ENCODE measurements at regions not wholly inside any gene's neighbourhood (a gene's known extent, or its start where the extent isn't known, plus 50 kb on each side); places are given as distances from the start of the nearest gene placed in this dataset.
"Not testable (repeated sequence)": the region's sequence is repeated elsewhere in the genome, so short reads cannot be mapped to it uniquely, and the experiment has no call there.

DNA sequence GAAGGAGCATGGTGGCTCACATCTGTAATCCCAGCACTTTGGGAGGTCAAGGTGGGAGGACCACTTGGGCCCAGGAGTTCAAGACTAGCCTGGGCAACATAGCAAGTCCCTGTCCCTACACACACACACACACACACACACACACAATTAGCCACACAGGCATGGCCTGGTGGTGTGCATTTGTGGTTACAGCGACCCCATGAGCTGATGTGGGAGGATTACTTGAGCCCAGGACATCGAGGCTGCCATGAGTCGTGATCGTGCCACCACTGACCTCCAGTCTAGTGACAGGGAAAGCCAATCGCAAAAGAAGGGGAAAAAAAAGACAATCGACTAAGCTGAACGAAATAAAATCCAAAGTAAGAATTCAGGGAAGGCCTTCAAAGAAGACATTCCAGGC, 67.9 kb downstream of the TBX3 start:
- DNase-seq: no peak

DNA sequence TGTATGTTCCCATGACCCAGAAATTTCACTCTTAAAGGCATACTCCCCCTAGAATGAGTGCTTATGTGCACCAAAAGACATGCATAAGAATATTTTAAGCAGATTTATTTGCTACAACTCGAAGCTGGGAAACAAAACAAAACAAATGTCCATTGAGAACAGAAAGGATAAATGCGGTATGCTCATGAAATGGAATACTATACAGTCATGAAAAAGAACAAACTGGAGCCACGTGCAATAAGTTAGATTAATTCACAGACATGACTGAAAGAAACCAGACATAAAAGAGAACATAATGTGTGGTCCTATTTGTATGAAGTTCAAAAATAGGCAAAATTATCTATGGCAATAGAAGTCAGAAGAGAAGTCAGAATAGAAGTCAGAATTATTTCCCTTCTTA, 69.9 kb downstream of the TBX3 start:
- no peak for DNase-seq

DNA sequence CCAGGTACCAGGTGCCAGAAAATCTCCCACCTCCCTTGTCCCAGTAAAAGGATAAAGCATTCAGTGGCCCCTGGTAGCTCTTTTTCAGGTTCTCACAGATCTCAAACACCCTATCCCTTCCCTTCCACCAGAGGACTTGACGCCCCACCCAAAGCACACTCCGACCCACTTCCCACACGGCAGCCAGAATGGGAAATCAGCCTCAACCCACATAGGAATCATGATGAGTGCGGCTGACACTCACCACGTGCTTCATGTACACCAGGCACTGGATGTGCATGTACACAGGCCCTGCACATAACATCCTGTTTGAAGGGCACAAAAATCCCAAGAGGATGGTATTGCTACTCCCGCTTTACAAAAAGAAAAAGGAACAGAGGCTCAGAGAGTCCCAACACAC, 71.9 kb downstream of the TBX3 start:
- no peak for DNase-seq

DNA sequence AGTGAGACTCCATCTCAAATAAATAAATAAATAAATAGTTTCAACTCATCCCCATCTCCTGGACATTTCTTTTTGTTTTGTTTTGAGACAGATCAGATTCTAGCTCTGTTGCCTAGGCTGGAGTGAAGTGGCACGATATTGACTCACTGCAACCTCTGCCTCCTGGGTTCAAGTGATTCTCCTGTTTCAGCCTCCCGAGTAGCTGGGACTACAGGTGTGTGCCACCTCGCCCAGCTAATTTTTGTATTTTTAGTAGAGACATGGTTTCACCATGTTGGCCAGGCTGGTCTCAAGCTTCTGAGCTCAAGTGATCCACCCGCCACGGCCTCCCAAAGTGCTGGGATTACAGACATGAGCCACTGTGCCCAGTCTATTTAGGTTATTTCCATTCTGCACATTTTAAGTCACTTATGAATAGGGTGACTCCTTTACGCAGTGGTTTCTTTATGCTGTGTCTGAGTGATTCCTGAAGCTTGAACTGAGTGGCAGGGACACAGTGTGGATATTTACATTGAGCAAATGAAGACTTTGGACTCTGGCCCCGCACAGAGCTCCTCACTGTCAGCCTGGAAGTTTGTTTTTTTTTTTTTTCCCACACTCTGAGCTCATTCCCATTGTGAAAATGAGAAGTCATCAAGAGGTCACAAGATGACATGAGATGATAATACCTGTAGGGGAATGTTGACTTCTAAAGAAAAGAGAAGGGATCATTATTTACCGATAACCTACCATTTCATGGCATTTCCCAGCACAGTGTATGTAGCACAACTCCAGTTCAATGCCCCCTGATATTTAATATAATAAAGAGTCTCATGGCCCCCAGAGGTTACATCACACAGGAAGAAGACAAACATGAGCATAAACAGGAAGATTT, 72.6 kb downstream of the TBX3 start:
- DNase-seq: no peak

DNA sequence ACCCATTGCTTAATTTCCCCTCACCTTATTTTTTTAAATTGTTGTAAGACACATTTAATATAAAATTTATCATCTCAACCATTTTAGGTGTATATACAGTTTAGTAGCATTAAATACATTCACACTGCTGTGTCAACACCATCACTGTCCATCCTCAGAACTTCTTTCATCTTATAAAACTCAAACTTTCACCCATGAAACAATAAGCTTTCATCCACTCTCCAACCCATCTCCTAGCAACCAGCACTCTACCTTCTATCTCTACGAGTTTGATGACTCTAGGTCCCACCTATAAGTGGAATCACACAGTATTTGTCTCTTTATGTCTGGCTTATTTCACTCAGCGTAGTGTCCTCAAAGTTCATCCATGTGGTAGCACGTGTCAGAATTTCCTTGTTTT, 75.5 kb downstream of the TBX3 start:
- no peak for DNase-seq

DNA sequence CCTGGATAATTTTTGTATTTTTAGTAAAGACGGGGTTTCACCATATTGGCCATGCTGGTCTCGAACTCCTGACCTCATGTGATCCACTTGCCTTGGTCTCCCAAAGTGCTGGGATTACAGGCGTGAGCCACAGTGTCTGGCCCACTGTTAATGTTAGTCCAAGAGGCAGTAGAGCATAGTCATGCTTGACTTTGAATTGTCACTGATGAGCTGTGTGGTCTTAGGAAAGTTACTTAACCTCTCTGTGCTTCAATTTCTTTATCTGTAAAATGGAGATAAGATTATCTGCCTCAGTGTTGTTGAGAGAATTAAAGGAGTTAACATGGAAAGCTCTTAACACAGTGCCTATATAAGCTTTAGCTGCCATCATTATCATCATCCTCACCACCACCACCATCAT, 78.1 kb downstream of the TBX3 start:
- DNase-seq: no peak

DNA sequence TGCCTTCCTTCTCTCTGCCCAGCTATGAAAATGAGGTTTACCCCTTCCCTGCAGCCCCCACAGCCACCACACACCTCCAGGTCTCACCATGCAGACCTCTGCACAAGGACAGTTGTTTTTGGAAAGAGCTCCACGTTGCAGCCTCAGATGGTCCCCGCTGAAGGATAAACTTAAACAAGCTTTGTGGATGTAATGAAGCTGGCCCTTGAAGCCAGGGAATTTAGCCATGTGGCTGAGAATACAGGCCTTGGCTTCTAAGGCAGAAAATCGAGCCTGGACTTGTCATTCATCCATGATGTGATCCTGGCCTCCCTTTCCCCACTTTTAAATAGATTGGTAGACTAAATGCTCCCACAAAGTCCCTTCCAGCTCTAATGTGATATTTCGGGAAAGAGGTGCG, 79.4 kb downstream of the TBX3 start:
- DNase-seq: no peak

DNA sequence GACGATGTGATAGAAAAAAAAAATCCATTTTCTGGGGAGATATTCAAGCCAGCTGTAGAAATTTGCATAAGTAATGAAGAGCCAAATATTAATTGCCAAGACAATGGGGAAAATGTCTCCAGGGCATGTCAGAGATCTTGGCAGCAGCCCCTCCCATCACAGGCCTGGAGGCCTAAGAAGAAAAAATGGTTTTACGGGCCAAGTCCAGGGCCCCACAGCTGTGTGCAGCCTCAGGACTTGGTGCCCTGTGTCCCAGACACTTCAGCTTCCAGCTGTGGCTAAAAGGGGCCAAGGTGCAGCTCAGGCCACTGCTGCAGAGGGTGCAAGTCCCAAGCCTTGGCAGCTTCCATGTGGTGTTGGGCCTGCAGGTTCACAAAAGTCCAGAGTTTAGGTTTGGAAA, 83.4 kb downstream of the TBX3 start:
- not testable (repeated sequence) for DNase-seq

DNA sequence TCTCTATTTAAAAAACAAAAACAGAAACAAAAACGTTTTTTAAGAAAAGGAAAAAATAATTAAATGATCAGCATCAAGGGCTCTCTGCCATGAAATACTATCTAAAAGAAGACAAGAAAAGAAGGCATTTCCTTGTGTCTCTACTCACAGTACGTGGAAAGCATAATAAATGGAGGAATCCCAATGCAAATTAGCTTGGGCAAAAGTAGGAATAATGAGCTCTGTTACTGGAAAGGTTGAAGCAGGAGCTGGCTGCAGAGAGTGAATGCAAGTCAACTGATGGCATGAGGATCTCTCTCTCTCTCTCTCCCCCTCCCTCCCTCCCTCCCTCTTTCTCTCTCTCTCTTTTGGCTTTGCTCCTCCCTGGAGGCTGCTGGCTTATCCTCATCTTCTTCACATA, 85.9 kb downstream of the TBX3 start:
- DNase-seq: no peak

DNA sequence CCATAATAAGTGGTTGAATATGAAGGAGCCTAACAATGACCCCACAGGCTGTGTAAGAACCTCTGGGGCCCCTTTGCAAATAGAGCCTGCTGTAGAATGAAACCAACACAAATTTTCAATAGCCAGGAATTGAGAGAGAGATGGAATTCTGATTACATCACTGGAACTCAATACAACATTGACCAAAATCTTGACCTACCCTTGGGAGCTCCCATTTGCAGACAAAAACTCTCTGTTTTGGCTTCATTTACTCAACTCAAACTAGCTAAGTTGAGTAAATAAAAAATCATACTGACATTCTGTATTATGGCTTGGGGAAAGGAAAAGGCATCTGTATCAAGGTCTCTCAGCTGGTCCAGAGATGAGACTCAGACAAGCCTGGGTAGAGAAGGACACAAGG, 91.0 kb downstream of the TBX3 start:
- no peak for DNase-seq

DNA sequence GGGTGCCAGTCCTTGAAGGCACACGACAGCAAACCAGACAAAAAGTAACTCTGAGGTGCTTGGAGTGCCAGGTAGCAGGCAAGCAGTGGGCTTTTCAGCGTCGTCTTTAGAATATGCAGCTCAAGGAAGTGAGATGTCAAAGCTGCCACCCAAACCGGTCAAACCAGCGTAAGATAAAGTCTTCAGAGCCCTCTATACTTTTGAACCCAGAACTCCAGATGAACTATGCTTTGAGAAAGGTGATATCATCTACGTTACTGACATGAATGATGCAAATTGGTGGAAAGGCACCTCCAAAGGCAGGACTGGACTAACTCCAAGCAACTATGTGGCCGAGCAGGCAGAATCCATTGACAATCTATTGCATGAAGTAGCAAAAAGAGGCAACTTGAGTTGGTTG, 95.9 kb downstream of the TBX3 start:
- DNase-seq: no peak

DNA sequence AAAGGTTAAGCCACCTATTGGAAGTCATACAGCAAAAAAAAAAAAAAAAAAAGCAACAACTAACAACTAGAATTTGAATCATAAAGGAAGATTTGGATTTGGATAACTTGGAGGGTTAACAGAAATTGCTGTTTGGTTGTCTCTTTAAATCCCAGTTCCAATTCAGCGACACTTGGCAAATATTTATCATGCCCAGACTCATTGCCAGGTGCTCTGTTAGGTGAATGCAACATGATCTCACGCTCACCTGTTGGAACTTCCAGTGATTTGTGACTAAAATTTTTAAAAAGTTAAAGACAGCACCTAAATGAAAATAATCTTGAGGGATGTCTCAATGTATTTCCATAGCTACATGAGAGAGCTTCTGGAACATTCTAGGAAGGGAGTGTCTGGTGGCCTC, 103.7 kb downstream of the TBX3 start:
- DNase-seq: peak; percentile 49

DNA sequence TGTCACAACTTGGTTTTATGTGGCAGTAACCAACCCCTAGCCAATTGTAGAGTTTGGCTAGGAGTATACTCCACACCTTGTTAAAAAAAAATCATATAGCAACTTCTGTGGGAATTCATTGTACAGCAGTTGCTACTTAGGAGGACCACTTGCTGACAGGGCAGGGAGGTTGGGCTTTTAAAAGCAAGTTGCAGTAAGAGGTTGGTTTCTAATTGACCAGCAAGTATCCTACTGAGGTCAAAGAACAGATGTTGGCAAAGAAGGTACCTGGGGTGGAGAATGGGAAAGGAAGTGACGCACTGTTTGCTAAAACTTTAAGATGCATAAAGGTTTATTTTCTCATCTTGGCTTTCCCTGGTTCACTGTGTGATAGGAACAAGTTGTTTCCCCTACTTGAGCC, 104.6 kb downstream of the TBX3 start:
- DNase-seq: no peak

DNA sequence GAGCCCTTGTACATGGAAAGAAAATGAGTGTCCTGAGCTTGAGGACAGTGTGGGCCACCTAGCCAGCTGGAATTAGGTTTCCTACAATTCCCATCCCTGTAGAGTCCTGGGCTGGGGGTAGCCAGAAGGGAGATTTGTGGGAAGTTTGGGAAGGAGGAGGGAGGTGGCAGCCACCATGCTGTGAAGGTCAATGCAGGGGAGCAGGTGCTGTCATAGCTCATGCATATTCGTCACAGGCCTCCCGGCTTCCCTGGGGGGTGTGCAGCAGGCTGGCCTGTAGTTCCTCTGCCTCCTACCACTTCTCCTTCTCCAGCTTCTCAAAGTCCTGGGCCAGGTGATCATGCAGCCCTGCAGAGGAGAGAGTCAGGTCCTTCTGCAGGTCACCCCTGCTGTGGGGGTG, 121.3 kb downstream of the TBX3 start:
- no peak for DNase-seq

DNA sequence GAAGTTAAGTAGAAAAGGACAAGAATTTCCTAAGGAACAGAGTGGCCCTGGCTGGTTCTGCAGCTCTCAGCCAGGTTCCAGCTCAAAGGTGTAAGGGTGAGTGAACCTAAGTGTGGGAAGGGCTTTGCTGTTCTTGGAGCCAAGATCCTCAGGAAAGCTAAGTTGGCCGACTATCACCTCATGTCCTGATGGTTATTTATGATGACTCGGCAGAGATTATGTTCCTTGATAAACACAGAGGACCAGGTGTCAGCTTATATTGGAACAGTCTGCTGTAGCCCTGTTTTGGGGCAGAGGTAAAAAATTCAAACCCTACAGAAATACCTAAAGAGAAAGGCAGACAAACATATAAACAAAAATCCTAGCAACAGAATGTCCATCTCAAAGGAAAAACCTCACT, 128.5 kb downstream of the TBX3 start:
- DNase-seq: no peak

DNA sequence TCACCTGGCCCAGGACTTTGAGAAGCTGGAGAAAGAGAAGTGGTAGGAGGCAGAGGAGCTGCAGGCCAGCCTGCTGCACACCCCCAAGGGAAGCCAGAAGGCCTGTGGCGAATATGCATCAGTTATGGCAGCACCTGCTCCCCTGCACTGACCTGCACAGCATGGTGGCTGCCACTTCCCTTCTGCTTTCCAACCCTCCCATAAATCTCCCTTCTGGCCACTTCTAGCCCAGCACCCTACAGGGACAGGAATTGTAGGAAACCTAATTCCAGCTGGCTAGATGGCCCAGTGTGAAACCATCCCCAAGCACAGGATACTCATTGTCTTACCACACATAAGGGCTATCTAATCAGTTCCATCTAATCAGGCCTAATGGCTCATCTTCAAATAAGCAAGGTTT, 136.3 kb downstream of the TBX3 start:
- no peak for DNase-seq

DNA sequence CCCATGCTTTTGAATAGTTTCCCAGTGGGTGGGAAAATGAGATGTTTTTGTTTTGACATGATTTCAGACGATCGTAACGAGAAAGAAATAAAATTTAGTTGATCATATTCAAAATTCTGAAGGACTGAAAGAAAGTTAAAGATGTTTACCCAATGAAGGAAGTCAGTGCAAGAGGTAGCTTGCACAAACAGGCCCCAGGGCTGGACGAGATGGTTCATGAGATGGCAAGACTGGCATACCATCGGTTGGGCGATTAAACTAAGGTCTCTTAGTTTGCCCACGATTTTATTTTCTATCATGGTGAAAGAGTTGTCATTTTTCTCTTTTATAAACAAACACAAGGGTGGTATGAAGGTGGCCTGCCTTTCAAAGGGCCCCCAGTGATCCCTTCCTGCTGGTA, 124.5 kb upstream of the TBX5 start:
- no peak for DNase-seq

DNA sequence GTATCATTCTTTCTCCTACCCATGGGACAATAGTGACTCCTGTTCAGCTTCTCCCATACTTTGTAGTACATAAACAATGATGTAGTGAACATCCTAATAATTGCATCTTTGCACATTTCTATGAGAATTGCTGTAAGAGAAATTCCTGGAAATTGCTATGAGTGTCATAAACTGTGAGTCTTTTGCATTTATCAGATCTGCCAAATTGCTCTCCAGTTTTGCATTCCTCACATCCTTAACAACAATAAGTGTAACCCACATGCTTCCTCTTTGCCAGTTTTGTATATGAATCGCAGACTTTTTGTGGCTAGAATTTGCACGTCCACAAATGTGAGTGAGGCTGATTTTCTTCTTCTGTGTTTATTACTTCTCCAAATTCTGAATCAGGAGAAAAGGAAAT, 124.0 kb upstream of the TBX5 start:
- DNase-seq: no peak

DNA sequence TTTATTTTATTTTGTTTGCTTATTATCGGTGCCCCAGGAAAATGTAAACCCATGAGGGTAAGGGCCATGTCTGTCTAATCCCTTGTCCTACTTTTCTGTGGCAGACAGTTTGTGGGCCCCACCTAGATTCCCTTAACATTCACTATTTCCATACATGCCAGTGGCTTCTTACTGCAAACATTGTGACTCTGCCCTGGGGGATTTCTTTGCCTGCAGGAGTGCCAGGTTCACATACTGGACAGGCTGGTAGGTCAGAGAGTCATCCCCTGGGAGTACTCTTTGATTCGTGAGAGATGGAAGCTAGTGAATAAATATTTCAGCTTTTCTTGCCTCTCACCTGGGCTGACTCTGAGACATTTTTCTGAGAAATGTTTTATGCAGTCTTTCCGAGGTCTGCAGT, 122.8 kb upstream of the TBX5 start:
- no peak for DNase-seq

DNA sequence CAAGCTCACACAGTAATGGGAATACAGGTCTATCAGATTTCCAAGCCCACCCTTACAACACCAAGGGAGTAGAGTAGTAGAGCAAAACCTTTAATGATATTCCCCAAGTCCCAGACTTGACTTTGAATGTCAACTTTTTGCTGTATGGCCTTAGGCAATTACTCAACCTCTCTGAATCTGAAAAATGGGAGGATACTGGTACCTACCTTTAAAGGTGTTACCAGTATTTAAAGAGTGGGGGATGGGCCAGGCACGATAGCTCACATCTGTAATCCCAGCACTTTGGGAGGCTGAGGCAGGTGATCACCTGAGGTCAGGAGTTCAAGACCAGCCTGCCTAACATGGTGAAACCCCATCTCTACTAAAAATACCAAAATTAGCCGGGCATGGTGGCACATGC, 115.2 kb upstream of the TBX5 start:
- DNase-seq: not testable (repeated sequence)

DNA sequence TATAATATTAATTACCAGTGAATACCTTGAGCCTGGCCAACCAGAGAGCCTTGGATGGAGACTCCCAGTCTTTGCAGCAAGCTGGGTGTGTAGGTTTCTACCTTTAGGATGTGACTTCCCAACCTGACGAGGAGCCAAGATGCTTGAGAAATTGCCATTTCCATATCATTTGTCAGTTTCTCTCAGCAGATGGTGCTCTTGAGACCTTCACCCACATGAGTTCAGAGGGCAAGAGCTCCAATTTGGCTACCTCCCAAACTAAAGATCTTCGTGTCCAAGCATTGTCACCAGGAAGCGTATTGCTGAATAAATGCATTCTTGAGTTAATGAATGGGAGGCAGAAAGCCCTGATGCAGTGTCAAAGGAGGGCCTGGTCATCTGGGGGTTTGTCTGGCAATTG, 106.4 kb upstream of the TBX5 start:
- DNase-seq: no peak

DNA sequence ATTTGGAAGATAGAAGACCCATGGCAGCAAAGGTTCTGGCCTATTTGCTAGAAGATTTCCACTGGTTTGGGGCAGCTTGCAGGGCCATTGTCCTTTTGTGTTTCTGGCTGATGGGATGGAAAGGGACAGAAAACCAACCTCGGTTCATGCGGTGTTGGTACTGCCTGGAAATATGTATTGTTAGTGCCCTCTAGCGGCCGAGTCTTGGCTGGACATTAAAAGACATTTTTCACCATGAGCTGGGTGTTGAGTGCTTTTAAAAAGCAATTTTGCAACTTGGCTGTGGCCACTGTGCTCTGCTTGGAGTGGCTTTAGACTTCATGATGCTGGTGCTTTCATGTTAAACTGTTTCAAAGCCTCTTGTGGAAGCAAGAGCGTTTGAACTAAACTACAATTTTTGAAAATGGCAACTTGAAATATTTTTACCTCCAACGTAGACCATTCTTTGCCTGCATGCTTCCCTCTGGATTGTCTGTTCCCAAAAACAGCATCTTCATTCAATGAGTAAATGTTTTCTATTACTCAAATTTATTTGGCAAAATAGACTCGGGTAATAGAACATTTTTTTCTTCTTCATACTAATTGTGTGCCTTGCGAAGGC, 102.7 kb upstream of the TBX5 start:
- peak; percentile 86 for DNase-seq

DNA sequence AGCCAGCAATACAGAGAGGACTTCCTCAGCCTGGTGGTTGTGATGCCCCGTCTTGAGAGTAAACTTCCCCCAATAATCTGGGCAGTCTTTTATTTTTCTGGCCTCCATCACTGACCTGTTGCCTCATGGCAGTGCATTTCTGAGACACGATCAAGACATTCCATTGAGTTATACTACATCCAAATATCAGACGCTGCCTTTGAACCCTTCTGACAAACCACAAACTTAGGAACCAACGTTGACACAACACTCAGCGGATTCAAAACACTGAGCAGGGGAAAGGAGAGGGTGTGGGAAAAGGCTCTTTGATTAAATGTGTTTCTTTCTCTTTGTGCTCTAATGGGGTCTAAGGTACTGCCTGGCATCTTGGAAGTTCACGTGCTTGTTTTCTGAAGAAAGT, 100.7 kb upstream of the TBX5 start:
- no peak for DNase-seq

DNA sequence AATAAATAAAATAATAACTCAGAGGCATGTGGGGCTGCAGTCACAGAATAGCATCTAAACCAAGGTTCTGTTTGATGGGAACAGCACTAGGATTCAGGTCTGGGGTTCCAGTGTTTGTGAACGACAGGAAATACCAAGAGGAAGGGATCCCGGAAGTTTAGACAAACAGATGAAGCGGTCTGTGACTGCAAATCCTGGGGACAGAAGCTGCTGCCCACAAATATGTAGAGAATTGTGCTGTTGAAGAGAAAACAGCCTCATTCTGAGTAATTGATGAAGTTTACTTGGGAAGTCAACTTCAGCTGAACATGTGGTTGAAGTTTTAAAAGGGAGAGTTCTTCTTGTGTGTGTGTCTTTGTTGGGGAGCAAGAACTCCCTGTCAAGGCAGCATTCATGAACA, 98.4 kb upstream of the TBX5 start:
- DNase-seq: no peak

DNA sequence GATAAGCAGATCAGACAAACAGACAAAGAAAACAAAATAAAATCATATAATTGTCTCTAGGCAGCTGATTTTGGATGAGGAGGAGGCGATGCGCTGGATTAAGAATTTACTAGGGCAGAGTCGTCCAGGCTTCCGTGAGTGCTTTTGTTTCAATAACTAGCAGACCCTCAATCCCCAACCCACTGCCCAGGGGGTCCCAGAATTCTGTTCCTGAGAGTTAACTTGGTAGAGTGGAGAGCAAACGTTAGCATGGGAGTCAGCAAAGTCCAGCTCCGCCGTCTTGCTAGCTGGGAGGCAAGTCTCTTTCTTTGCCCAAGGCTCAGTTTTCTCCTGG, 95.5 kb upstream of the TBX5 start:
- DNase-seq: no peak

Data from NCI-H2029 treated with DMSO at 0.1 percent for 48 hours (cell line).